ENCODE measurements at regions not wholly inside any gene's neighbourhood (a gene's known extent, or its start where the extent isn't known, plus 50 kb on each side); places are given as distances from the start of the nearest gene placed in this dataset.
"Not testable (repeated sequence)": the region's sequence is repeated elsewhere in the genome, so short reads cannot be mapped to it uniquely, and the experiment has no call there.

DNA sequence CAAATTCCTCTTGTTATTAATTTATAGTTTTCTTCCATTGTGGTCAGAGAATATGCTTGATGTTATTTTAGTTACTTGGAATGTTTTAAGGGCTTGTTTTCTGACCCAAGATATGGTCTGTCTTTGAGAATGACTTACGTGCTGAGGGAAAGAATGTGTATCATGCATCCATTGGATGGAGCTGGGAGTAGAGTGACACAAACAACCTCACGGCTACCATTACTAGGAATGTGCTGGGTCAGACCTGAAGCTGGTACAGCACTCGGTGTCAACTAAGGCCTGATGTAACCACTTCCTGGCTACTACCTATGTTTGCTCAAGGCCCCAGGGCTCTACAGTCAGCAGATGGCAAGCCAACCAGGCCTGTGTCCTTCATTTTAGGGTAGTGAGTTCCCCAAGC lies 257.8 kb downstream of the FAT4 start:
- Mint-ChIP-seq H3K4me1 (no peaks in the 10 kb centered on the region), H3K27ac (no peak overlapping the region), H3K4me3 (no peak overlapping the region), H3K27me3 (no peaks in the 10 kb centered on the region), H3K36me3 (no peaks in the 10 kb centered on the region), H3K9me3 (no peaks in the 10 kb centered on the region)

DNA sequence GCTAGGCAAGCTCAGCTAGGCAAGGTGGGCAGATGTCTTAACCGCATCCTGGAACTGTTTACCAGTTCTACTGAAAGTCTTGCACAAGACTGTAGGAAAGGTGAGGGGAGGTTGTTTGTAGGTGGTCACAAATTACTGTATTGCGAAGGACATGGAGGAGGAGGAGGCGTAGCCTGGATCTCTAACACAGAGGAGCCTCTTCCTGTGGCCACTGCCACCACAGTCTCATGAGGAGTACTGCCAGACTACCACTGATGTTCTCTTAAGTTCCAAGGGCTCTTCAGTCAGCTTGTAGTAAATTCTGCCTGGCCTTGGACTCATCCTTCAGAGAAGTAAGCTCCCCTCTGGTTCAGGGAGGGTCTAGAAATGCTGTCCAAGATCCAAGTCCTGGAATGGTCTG lies 258.6 kb downstream of the FAT4 start:
- H3K27me3 Mint-ChIP-seq, result no peaks in the 10 kb centered on the region
- H3K4me1 Mint-ChIP-seq, result no peaks in the 10 kb centered on the region
- H3K27ac Mint-ChIP-seq, result no peak overlapping the region
- no peaks in the 10 kb centered on the region for H3K36me3 Mint-ChIP-seq
- no peaks in the 10 kb centered on the region for H3K9me3 Mint-ChIP-seq
- H3K4me3 Mint-ChIP-seq, result no peak overlapping the region

DNA sequence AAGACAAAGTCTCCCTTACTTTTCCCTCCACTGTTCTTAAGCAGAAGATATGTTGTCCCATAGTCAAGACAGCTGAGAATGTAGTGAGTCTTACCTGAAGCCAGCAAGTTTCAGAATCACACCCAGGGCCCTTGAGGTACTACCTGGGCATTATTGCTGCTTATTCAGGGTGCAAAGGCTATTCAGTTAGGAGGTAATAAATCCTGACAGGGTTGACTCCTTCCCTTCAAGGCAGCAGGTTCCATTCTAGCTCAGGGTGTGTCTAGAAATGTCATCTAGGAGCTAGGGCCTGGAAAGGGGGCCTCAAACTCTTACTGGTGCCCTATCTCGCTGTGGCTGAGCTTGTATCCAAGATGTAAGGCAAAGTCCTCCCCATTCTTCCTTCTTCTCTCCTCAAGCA lies 259.0 kb downstream of the FAT4 start:
- H3K27ac Mint-ChIP-seq, result no peak overlapping the region

DNA sequence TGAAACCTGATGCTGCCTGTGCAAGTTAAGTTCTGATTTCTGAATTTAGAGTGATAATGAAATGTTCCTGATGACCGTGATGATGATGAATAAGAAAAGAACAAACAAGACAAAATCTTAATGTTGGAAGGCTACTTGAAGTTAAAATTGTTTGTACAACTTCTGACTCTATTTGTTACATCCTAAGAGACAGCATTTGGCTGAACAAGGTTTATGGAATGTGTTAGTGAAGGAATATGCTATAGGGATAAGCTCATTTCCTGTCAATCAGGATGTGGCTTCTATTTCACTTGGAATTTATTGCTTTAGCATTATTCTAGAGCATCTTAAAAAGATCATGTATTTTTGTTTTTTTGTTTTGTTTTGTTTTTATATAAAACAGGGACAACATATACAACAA lies 267.5 kb downstream of the FAT4 start:
- Mint-ChIP-seq H3K27me3 (no peaks in the 10 kb centered on the region), H3K9me3 (no peaks in the 10 kb centered on the region), H3K36me3 (no peaks in the 10 kb centered on the region), H3K4me1 (no peaks in the 10 kb centered on the region), H3K27ac (no peak overlapping the region), H3K4me3 (no peak overlapping the region)

More for the DNA sequence above, 259.0 kb downstream of the FAT4 start:
- no peaks in the 10 kb centered on the region for H3K36me3 Mint-ChIP-seq
- no peaks in the 10 kb centered on the region for H3K4me1 Mint-ChIP-seq
- H3K4me3 Mint-ChIP-seq, result no peak overlapping the region
- H3K9me3 Mint-ChIP-seq, result no peaks in the 10 kb centered on the region
- no peaks in the 10 kb centered on the region for H3K27me3 Mint-ChIP-seq

DNA sequence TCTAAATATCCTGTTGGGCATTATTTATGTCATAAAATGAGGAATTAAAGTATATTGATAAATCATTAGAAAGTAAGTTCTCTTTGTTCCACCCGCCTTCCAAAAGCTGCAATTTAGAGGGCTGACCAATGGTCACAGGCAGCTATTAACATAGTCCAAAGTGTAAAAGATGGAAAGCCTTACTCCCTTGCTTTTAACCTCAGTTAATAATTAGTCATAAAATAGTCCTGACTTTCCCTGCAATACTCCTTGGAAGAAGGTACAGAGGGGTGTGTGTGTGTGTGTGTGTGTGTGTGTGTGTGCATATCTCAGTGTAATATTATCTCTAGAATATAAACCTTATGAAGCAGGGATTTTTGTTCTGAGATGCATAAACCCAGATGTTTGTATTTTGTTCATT lies 275.4 kb downstream of the FAT4 start:
- Mint-ChIP-seq H3K27me3 (no peaks in the 10 kb centered on the region), H3K9me3 (no peaks in the 10 kb centered on the region), H3K4me3 (no peak overlapping the region), H3K4me1 (no peaks in the 10 kb centered on the region), H3K36me3 (no peaks in the 10 kb centered on the region), H3K27ac (no peak overlapping the region)

DNA sequence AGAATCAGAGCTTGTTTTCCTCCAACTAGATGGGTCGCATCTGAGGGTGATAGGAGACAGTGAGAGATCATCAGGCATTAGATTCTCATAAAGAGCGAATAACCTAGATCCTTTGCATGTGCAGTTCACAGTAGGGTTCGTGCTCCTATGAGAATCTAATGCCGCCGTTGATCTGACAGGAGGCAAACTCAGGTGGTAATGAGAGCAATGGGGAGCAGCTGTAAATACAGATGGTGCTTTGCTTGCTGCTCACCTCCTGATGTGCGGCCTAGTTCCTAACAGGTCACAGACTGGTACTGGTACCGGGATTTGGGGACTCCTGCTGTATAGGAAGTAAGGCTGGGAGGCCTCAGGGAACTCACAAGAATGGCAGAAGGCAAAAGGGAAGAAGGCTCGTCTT lies 276.5 kb downstream of the FAT4 start:
- Mint-ChIP-seq H3K36me3 (no peaks in the 10 kb centered on the region), H3K4me1 (no peaks in the 10 kb centered on the region), H3K9me3 (no peaks in the 10 kb centered on the region), H3K27me3 (no peaks in the 10 kb centered on the region), H3K27ac (no peak overlapping the region), H3K4me3 (no peak overlapping the region)

DNA sequence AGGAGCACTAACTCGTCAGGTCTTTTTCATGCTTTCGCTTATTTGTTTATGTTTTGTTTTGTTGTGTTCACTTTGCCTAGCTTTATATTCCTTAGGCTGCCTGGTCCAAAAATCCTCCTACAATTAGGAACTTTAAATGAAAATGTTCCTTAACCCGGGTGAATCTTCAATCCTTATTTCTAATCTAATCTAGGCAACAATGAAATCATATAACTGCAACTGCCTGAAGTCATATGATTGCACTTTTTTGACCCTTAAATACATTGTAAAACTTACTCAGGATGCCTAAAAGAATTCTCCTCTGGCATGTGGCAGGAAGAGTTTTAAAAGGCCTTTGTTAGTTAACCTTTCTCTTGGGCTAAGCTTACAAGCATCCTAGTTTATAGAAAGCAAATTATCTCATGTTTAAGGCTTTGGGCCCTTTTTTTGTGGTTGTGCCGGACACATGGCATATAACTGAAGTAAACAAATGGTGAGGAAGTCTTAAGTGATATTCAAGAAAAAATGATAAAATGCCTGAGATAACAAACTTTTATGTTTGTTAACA lies 279.4 kb downstream of the FAT4 start:
- Mint-ChIP-seq H3K4me1 (no peaks in the 10 kb centered on the region), H3K36me3 (no peaks in the 10 kb centered on the region), H3K27ac (no peak overlapping the region), H3K4me3 (no peak overlapping the region), H3K27me3 (no peaks in the 10 kb centered on the region), H3K9me3 (no peaks in the 10 kb centered on the region)

DNA sequence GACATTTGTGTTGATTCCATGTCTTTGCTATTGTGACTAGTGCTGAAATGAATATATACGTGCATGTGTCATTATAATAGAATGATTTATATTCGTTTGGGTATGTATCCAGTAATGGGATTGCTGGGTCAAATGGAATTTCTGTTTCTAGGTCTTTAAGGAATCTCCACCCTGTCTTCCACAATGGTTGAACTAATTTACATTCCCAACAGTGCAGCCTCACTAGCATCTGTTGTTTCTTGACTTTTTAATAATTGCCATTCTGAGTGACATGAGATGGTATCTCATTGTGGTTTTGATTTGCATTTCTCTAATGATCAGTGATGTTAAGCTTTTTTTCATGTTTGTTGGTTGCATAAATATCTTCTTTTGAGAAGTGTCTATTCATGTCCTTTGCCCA lies 291.2 kb downstream of the FAT4 start:
- not testable (repeated sequence) for H3K36me3 Mint-ChIP-seq, H3K27ac Mint-ChIP-seq, H3K4me3 Mint-ChIP-seq, H3K4me1 Mint-ChIP-seq, H3K9me3 Mint-ChIP-seq, H3K27me3 Mint-ChIP-seq

DNA sequence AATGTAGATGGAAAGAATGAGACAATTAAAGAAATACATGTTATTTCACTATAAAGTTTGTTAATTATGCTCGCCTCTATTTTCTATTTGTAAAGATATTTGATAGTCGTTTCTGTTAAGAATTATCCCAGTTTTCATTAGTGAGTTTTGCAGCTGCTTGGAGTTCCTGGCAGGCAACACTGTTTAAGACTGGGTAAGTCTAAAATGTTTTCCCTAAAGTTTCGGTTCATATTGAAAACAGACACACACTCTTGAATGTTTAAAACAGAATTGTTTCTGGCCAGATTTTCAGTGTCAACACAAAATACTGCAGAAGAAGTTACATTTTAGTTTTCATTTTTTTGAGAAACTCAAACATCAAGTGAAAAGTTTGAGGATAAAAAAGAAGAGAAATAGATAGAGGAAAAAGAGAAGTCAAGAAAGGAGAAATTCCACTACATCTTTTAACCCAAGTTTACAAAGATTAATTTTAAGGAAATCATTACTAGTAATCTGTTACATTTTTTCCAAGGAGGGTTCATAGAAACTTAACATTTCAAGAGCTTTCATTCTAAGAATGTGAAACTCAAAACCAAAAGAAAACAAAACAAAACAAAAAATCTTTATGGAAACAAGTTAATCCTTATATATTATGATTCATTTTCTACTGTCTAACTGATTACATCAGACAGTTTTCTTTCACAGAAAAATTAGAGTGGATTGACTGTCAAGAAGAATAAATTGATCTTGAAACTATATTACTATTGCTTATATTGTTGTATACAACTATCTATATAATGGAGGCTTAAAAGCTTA lies 305.5 kb downstream of the FAT4 start:
- H3K27me3 Mint-ChIP-seq, result no peaks in the 10 kb centered on the region
- H3K27ac Mint-ChIP-seq, result no peak overlapping the region
- no peaks in the 10 kb centered on the region for H3K36me3 Mint-ChIP-seq
- H3K9me3 Mint-ChIP-seq, result no peaks in the 10 kb centered on the region
- no peak overlapping the region for H3K4me3 Mint-ChIP-seq
- H3K4me1 Mint-ChIP-seq, result no peaks in the 10 kb centered on the region

DNA sequence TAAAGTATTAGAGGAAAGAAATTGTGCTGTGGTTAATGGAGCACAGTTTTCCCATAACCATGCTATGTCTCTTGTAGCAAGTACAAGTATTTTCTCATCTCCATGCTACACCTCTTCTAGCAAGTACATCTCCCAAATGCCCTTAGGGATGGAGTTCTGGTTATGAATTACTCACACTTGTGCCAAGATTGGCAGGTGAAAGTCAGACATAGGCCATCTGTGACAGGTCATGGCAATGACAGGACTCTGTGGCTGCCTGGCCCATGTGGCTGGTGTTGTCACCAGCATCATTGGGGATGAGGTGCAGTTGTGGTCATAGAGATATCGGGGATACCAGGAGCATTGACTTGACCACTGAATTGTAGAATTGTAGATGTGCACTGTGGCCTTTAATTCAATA lies 310.2 kb downstream of the FAT4 start:
- no peaks in the 10 kb centered on the region for H3K9me3 Mint-ChIP-seq
- H3K36me3 Mint-ChIP-seq, result no peaks in the 10 kb centered on the region
- no peaks in the 10 kb centered on the region for H3K27me3 Mint-ChIP-seq

DNA sequence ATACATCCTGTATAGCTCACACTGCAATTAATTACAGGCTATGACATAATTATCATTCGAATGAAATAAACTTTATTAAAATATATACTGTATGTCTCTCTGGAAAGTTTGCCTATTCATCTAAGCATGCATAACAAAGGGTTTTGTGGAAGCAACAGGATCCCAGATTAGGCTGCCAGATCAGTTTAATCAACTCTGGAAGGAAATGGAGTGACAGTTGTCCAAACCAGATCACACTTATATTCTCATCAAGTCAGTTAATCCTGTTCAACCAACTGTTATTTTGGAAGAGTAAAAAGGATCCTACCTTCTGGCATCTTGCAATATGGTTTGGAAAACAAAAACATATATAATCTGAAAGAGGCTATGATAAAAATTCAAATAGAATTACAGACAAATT lies 312.2 kb downstream of the FAT4 start:
- no peak overlapping the region for H3K27ac Mint-ChIP-seq
- H3K27me3 Mint-ChIP-seq, result no peaks in the 10 kb centered on the region
- H3K4me3 Mint-ChIP-seq, result no peak overlapping the region
- H3K36me3 Mint-ChIP-seq, result no peaks in the 10 kb centered on the region
- H3K4me1 Mint-ChIP-seq, result no peaks in the 10 kb centered on the region
- H3K9me3 Mint-ChIP-seq, result no peaks in the 10 kb centered on the region

More for the DNA sequence above, 310.2 kb downstream of the FAT4 start:
- Mint-ChIP-seq H3K4me3 (no peak overlapping the region), H3K27ac (no peak overlapping the region), H3K4me1 (no peaks in the 10 kb centered on the region)

DNA sequence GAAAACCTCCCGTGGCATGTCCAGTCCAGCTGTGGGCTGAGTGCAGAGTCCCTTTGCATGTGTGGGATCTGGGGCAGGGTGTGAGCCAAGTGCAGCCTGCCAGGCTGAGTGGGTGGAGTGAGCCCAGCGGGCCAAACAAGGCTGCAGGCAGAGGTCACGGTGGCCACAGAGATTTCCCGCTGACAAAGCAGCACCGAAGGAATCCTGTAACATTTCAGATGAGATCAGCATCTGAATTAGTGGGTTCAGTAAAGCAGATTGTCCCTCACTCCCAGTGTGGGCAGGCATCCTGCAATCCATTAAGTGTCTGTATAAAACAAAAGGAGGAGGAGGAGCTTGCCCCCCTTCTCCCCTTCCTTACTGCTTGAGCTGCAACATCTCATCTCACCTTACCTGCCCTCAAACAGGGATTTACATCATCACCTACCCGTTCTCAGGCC lies 324.4 kb downstream of the FAT4 start:
- Mint-ChIP-seq H3K4me3 (no peak overlapping the region), H3K36me3 (no peaks in the 10 kb centered on the region), H3K27ac (no peak overlapping the region), H3K9me3 (peaks cover 4% of the 10 kb centered on the region), H3K27me3 (no peaks in the 10 kb centered on the region), H3K4me1 (no peaks in the 10 kb centered on the region)

DNA sequence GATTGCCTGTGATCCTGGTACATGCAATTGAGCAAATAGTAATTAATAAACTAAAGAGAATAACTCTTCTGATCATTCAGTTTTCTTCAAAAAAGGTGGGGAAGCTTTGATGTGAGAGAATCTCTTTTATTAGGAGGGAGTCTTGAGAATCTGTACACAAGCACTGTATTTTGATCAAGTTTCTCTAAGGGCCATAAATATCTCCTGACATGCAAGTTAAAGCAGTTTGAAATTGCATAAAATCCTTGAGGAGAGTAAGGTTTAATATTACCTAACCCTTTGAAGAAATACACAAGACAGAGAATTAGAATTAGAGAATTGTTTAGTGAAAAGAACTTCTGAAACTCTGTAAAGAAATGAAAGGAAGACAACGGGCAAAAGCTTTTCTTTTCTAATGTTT lies 326.9 kb downstream of the FAT4 start:
- H3K9me3 Mint-ChIP-seq, result peaks cover 4% of the 10 kb centered on the region
- H3K4me3 Mint-ChIP-seq, result no peak overlapping the region
- no peaks in the 10 kb centered on the region for H3K27me3 Mint-ChIP-seq
- H3K4me1 Mint-ChIP-seq, result no peaks in the 10 kb centered on the region
- H3K36me3 Mint-ChIP-seq, result no peaks in the 10 kb centered on the region
- no peak overlapping the region for H3K27ac Mint-ChIP-seq

DNA sequence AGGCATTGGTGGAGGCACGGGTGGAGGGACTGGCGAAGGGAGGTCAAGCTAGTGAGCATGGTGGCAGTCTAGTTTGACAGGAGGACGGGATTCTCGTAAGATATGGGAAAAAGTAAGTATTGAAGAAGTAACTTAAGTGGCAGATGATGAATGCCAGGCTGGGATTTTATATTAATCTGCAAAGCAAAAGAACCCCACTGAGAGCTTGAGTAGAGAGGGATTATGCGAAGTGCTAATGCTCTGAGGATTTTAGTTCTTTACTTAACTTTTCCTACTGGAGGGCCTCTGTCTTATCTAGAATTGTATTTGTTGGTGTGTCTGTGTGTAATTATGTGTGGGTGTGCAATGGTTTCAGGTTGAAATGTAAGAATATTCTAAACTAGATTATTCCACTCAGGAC lies 327.9 kb downstream of the FAT4 start:
- no peaks in the 10 kb centered on the region for H3K4me1 Mint-ChIP-seq

DNA sequence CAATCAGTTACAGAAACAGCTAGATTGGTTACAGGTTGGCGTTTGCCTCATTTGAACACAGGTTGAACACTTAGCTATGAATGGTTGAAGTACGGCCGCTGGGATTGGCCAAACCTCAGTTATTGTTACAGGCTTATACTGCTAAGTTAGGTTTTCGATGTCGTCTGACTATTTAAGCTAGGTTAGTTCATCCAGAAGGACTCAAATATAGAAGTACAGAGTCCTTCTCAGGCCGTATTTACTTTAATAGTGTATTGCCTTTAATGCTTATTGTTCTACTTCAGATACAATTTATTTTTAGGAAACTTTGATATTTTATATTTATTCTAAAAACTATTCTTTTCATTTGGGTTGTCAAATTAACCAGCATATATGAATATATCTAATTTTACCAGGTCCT lies 334.7 kb downstream of the FAT4 start:
- Mint-ChIP-seq H3K4me1 (no peaks in the 10 kb centered on the region), H3K4me3 (no peak overlapping the region), H3K27me3 (no peaks in the 10 kb centered on the region), H3K36me3 (no peaks in the 10 kb centered on the region), H3K27ac (no peak overlapping the region), H3K9me3 (no peaks in the 10 kb centered on the region)

More for the DNA sequence above, 327.9 kb downstream of the FAT4 start:
- Mint-ChIP-seq H3K4me3 (no peak overlapping the region), H3K27me3 (no peaks in the 10 kb centered on the region), H3K27ac (no peak overlapping the region), H3K36me3 (no peaks in the 10 kb centered on the region), H3K9me3 (peaks cover 3% of the 10 kb centered on the region)

DNA sequence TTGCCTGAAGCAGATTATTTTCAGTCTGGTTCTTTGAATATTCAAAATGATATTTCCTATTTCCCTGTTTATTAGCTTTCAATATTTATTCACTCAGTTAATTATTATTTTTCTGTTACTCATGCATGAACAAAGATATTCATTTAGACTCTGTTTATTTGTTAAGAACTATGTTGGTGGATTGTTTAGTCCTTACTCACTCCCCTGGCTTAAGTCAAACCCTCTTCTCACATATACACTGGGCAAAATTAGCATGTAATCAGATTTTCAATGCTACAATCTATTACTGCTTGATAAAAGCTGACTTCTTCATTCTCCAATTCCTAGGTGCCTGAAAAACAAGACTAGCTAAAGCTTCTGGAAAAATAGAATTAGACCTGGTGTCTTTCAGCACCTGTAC lies 335.8 kb downstream of the FAT4 start:
- Mint-ChIP-seq H3K4me3 (no peak overlapping the region), H3K36me3 (no peaks in the 10 kb centered on the region), H3K27me3 (no peaks in the 10 kb centered on the region), H3K4me1 (no peaks in the 10 kb centered on the region), H3K27ac (no peak overlapping the region), H3K9me3 (no peaks in the 10 kb centered on the region)

All from activated naive CD4-positive, alpha-beta T cell treated with anti-CD3 and anti-CD28 coated beads, Interleukin-2, amount 50 U/mL, for 24 hours (primary cell).